Smooth muscle cell (in vitro differentiated cells): ENCODE measurements at regions not wholly inside any gene's neighbourhood (a gene's known extent, or its start where the extent isn't known, plus 50 kb on each side); places are given as distances from the start of the nearest gene placed in this dataset.

Experiments used
- DNase-seq: peaks from one replicate; lab custom pipeline; 2025; ENCODE audit not compliant: unreplicated experiment; lab: John Stamatoyannopoulos, UW
- H2AFZ ChIP-seq: fragments of 200-600 bp; sonication (generic); 2 replicates; pipeline ENCODE4 v1.6.0; 2016; ENCODE audit warnings: antibody characterized with exemption, low read depth, mild to moderate bottlenecking
- H3F3A ChIP-seq: fragments of 200-600 bp; sonication (generic); 2 replicates; pipeline ENCODE4 v1.6.0; 2017; ENCODE audit warnings: antibody characterized with exemption, low read depth
- H3K27ac ChIP-seq: fragments of 200-600 bp; sonication (generic); 2 replicates; pipeline ENCODE4 v1.5.1; 2016; ENCODE audit warnings: low read depth, mild to moderate bottlenecking
- H3K27me3 ChIP-seq: fragments of 200-600 bp; sonication (generic); 2 replicates; pipeline ENCODE4 v1.6.1; 2016; ENCODE audit warnings: low read depth, mild to moderate bottlenecking
- H3K36me3 ChIP-seq: fragments of 200-600 bp; sonication (generic); 2 replicates; pipeline ENCODE4 v1.5.1; 2016; ENCODE audit warnings: low read depth
- H3K4me1 ChIP-seq: fragments of 200-600 bp; sonication (generic); 2 replicates; pipeline ENCODE4 v1.5.1; 2016; ENCODE audit warnings: low read depth
- H3K4me2 ChIP-seq: fragments of 200-600 bp; sonication (generic); 2 replicates; pipeline ENCODE4 v1.6.0; 2016; ENCODE audit warnings: mild to moderate bottlenecking
- H3K4me3 ChIP-seq: fragments of 200-600 bp; sonication (generic); 2 replicates; pipeline ENCODE4 v1.5.1; 2016; ENCODE audit warnings: mild to moderate bottlenecking
- H3K79me2 ChIP-seq: fragments of 200-600 bp; sonication (generic); 2 replicates; pipeline ENCODE4 v1.6.0; 2016; ENCODE audit warnings: low read depth, mild to moderate bottlenecking
- H3K9ac ChIP-seq: fragments of 200-600 bp; sonication (generic); 2 replicates; pipeline ENCODE4 v1.6.0; 2016; ENCODE audit warnings: low read depth
- H3K9me3 ChIP-seq: fragments of 200-600 bp; sonication (generic); replicated peaks from 2 replicates; pipeline ENCODE4 v1.5.1; 2016; ENCODE audit warnings: low read depth
- H4K20me1 ChIP-seq: fragments of 200-600 bp; sonication (generic); 2 replicates; pipeline ENCODE4 v1.6.0; 2016; ENCODE audit warnings: low read depth
- CTCF ChIP-seq: fragments of 200-600 bp; sonication (generic); IDR thresholded peaks from 2 replicates; pipeline ENCODE4 v1.5.1; 2017; ENCODE audit warnings: borderline replicate concordance, mild to moderate bottlenecking, antibody characterized with exemption; ENCODE audit not compliant: insufficient read depth, poor library complexity, severe bottlenecking
- WGBS: methylation state at CpG from one replicate; pipeline ENCODE4 v1.1.7; 2016; ENCODE audit warnings: low lambda C conversion rate; 5-methylcytosine and 5-hydroxymethylcytosine counted together

GRCh38 chr20:57843941-57844625, 134.3 kb upstream of the PMEPA1 start:
- Histone ChIP-seq H3K4me3 (no peak overlapping the region), H3K9me3 (no peaks in the 10 kb centered on the region), H4K20me1 (no peaks in the 10 kb centered on the region), H3F3A (no peaks in the 10 kb centered on the region), H3K27me3 (no peaks in the 10 kb centered on the region), H3K27ac (no peak overlapping the region), H3K4me1 (no peaks in the 10 kb centered on the region), H3K9ac (no peak overlapping the region), H2AFZ (no peak overlapping the region), H3K79me2 (no peaks in the 10 kb centered on the region), H3K36me3 (no peaks in the 10 kb centered on the region), H3K4me2 (no peak overlapping the region)
- no peak for TF ChIP-seq CTCF
- DNase-seq: no peak
- WGBS: 94% methylated on average over 14 of the region's 14 CpGs

DNA sequence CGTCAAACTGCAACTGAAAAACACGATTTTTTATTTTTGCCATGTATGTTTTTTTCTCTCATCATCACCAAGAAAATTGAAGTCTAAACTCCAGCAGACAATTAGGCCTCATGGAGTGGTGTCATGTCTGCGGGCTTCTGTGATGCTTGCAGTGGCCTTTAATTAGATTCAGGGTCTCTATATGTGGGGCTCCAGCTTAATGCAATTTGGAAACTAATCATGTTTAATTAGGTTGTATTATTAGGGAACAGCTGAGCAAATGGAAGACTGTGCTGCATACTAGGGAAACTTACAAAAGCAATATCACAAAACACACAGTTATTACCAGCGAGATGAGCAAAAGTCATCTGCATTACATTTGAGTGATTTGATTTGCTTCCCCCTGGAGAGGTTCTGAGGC, 132.9 kb upstream of the PMEPA1 start:
- WGBS: 90% methylated on average over 4 of the region's 4 CpGs
- no peaks in the 10 kb centered on the region for H3K9me3 ChIP-seq
- H3K9ac ChIP-seq: no peak overlapping the region
- no peaks in the 10 kb centered on the region for H3K27me3 ChIP-seq
- no peak overlapping the region for H2AFZ ChIP-seq
- H3K4me3 ChIP-seq: no peak overlapping the region
- H3K4me1 ChIP-seq: no peaks in the 10 kb centered on the region
- H3K27ac ChIP-seq: no peak overlapping the region
- DNase-seq: no peak
- H3F3A ChIP-seq: no peaks in the 10 kb centered on the region
- no peak overlapping the region for H3K4me2 ChIP-seq
- no peaks in the 10 kb centered on the region for H4K20me1 ChIP-seq
- no peak for TF ChIP-seq CTCF
- no peaks in the 10 kb centered on the region for H3K36me3 ChIP-seq
- H3K79me2 ChIP-seq: no peaks in the 10 kb centered on the region

- Histone ChIP-seq H3F3A (no peaks in the 10 kb centered on the region), H3K4me2 (no peak overlapping the region), H3K27ac (no peak overlapping the region), H3K79me2 (no peaks in the 10 kb centered on the region), H4K20me1 (no peaks in the 10 kb centered on the region), H3K27me3 (no peaks in the 10 kb centered on the region), H3K4me1 (no peaks in the 10 kb centered on the region), H2AFZ (no peak overlapping the region), H3K9ac (no peak overlapping the region), H3K36me3 (no peaks in the 10 kb centered on the region), H3K9me3 (no peaks in the 10 kb centered on the region), H3K4me3 (no peak overlapping the region)
- no peak for DNase-seq
- 87% methylated on average over 11 of the region's 11 CpGs for WGBS
- TF ChIP-seq CTCF: no peak
Observed at GRCh38 chr20:57841297-57841866, 131.6 kb upstream of the PMEPA1 start.
